Caco-2 (cell line): ENCODE measurements at regions not wholly inside any gene's neighbourhood (a gene's known extent, or its start where the extent isn't known, plus 50 kb on each side); places are given as distances from the start of the nearest gene placed in this dataset.

Experiments used
- BruUV-seq: library from RNA; stranded (reverse); fragments of 400-500 nt; replicated peaks from 2 replicates; lab custom pipeline; 2021; lab: Mats Ljungman, UMichigan
- CTCF ChIA-PET: fragments of 300-600 bp; sonication (Branson Sonifier 250); formaldehyde crosslinking; loops from one replicate; lab custom pipeline; 2022; ENCODE audit warnings: antibody characterized with exemption; lab: Charles Lee
- POLR2A ChIA-PET: fragments of 300-600 bp; sonication (Branson Sonifier 250); formaldehyde crosslinking; loops from one replicate; lab custom pipeline; 2022; ENCODE audit warnings: antibody characterized with exemption; lab: Charles Lee
- DNase-seq, 2 experiments: peaks; one replicate each; pipeline versions ENCODE4 v3.0.0 to v3.0.0-alpha.2; 2020 to 2022
- H3K27me3 ChIP-seq: replicated peaks from 2 replicates; pipeline ENCODE4 v1.6.0; 2011; ENCODE audit warnings: low read length; ENCODE audit not compliant: control insufficient read depth, insufficient read depth
- H3K36me3 ChIP-seq: 2 replicates; pipeline ENCODE4 v1.5.1; 2011; ENCODE audit warnings: low read length; ENCODE audit not compliant: control insufficient read depth, insufficient read depth
- H3K4me1 ChIP-seq: fragments of 250-450 bp; sonication (Bioruptor Pico); 2 replicates; pipeline ENCODE4 v1.5.1; 2020; ENCODE audit warnings: mild to moderate bottlenecking
- H3K4me3 ChIP-seq: 2 replicates; pipeline ENCODE4 v1.5.1; 2011; ENCODE audit warnings: low read depth, mild to moderate bottlenecking, control low read depth, low read length
- H3K9me3 ChIP-seq: fragments of 250-450 bp; sonication (Bioruptor Pico); 2 replicates; pipeline ENCODE4 v1.5.1; 2020; ENCODE audit warnings: mild to moderate bottlenecking, moderate library complexity
- H3K27ac Mint-ChIP-seq: one replicate; pipeline ENCODE4 v1.8.0; 2022; ENCODE audit warnings: mixed read lengths; ENCODE audit not compliant: unreplicated experiment
- H3K27me3 Mint-ChIP-seq: one replicate; pipeline ENCODE4 v1.8.0; 2022; ENCODE audit warnings: mixed read lengths; ENCODE audit not compliant: insufficient read depth, unreplicated experiment
- H3K36me3 Mint-ChIP-seq: one replicate; pipeline ENCODE4 v1.8.0; 2022; ENCODE audit warnings: mild to moderate bottlenecking, mixed read lengths; ENCODE audit not compliant: insufficient read depth, unreplicated experiment
- H3K4me1 Mint-ChIP-seq: one replicate; pipeline ENCODE4 v1.8.0; 2022; ENCODE audit warnings: low read depth, mixed read lengths; ENCODE audit not compliant: unreplicated experiment
- H3K4me3 Mint-ChIP-seq: one replicate; pipeline ENCODE4 v1.8.0; 2022; ENCODE audit warnings: mild to moderate bottlenecking, moderate library complexity, mixed read lengths; ENCODE audit not compliant: unreplicated experiment
- H3K9me3 Mint-ChIP-seq: one replicate; pipeline ENCODE4 v1.8.0; 2022; ENCODE audit warnings: mixed read lengths; ENCODE audit not compliant: unreplicated experiment
- CTCF ChIP-seq, 2 experiments: fragments of 200-600 bp in 1 of 2; IDR thresholded peaks; 1 replicate in 1 of 2; 2 replicates in 1 of 2; pipeline versions ENCODE4 v1.5.1 to v1.8.0; 2011 to 2022; ENCODE audit warnings: antibody characterized with exemption in 1 of 2, control low read depth in 1 of 2, inconsistent platforms in 1 of 2, low read depth in 1 of 2, low read length in 1 of 2, mild to moderate bottlenecking in 1 of 2, moderate library complexity in 1 of 2; ENCODE audit not compliant: insufficient read depth in 1 of 2, severe bottlenecking in 1 of 2, unreplicated experiment in 1 of 2
- intact Hi-C: fragments of 100-400 bp; cut with micrococcal nuclease; formaldehyde crosslinking; loops from one replicate; pipeline ENCODE4 v1.10.0; 2022; ENCODE audit not compliant: unreplicated experiment

- Mint-ChIP-seq H3K27ac (no peak overlapping the region), H3K4me1 (peaks cover 7% of the 10 kb centered on the region), H3K36me3 (no peaks in the 10 kb centered on the region), H3K9me3 (no peaks in the 10 kb centered on the region), H3K4me3 (no peak overlapping the region), H3K27me3 (no peaks in the 10 kb centered on the region)
- POLR2A ChIA-PET, result no interaction called here
- no peak for DNase-seq
- Histone ChIP-seq H3K4me3 (no peak overlapping the region), H3K27me3 (no peaks in the 10 kb centered on the region), H3K4me1 (no peaks in the 10 kb centered on the region), H3K36me3 (no peaks in the 10 kb centered on the region), H3K9me3 (no peaks in the 10 kb centered on the region)
- intact Hi-C loops, result no loop called here
- TF ChIP-seq CTCF (IDR thresholded peaks at IDR 0.05; ENCODE audit: insufficient read depth in 1 of 2, low read depth in 1 of 2, low read length in 1 of 2, severe bottlenecking in 1 of 2, unreplicated experiment in 1 of 2), result no peak
- CTCF ChIA-PET, result no interaction called here
- no TSS peak for BruUV-seq
These were observed 158.3 kb upstream of the KIT start for GRCh38 chr4:54499308-54500074.

GRCh38 chr4:54505362-54505761 lies 152.4 kb upstream of the KIT start:
- H3K4me1 ChIP-seq, result no peaks in the 10 kb centered on the region
- no peaks in the 10 kb centered on the region for H3K36me3 ChIP-seq
- BruUV-seq, result no TSS peak
- ChIA-PET CTCF (no interaction called here), POLR2A (no interaction called here)
- DNase-seq, result no peak
- H3K27me3 Mint-ChIP-seq, result peaks cover 3% of the 10 kb centered on the region
- no peaks in the 10 kb centered on the region for H3K9me3 ChIP-seq
- H3K4me1 Mint-ChIP-seq, result peaks cover 7% of the 10 kb centered on the region
- H3K4me3 Mint-ChIP-seq, result no peak overlapping the region
- no peak overlapping the region for H3K4me3 ChIP-seq
- H3K27ac Mint-ChIP-seq, result no peak overlapping the region
- no peak for TF ChIP-seq CTCF (IDR thresholded peaks at IDR 0.05; ENCODE audit: insufficient read depth in 1 of 2, low read depth in 1 of 2, low read length in 1 of 2, severe bottlenecking in 1 of 2, unreplicated experiment in 1 of 2)
- no peaks in the 10 kb centered on the region for H3K36me3 Mint-ChIP-seq
- intact Hi-C loops, result no loop called here
- H3K9me3 Mint-ChIP-seq, result no peaks in the 10 kb centered on the region
- no peaks in the 10 kb centered on the region for H3K27me3 ChIP-seq

- DNase-seq, result no peak
- no peaks in the 10 kb centered on the region for H3K36me3 ChIP-seq
- no peak overlapping the region for H3K4me3 ChIP-seq
- no peaks in the 10 kb centered on the region for H3K4me1 ChIP-seq
- BruUV-seq, result no TSS peak
- peaks cover 3% of the 10 kb centered on the region for H3K27me3 Mint-ChIP-seq
- no peaks in the 10 kb centered on the region for H3K27me3 ChIP-seq
- TF ChIP-seq CTCF (IDR thresholded peaks at IDR 0.05; ENCODE audit: insufficient read depth in 1 of 2, low read depth in 1 of 2, low read length in 1 of 2, severe bottlenecking in 1 of 2, unreplicated experiment in 1 of 2), result no peak
- intact Hi-C loops, result no loop called here
- ChIA-PET POLR2A (no interaction called here), CTCF (no interaction called here)
- H3K4me1 Mint-ChIP-seq, result peaks cover 7% of the 10 kb centered on the region
- H3K9me3 ChIP-seq, result no peaks in the 10 kb centered on the region
- no peaks in the 10 kb centered on the region for H3K9me3 Mint-ChIP-seq
- H3K4me3 Mint-ChIP-seq, result no peak overlapping the region
- no peaks in the 10 kb centered on the region for H3K36me3 Mint-ChIP-seq
- H3K27ac Mint-ChIP-seq, result no peak overlapping the region
These were observed 151.8 kb upstream of the KIT start for GRCh38 chr4:54505996-54506395.
